ENCODE measurements at regions not wholly inside any gene's neighbourhood (a gene's known extent, or its start where the extent isn't known, plus 50 kb on each side); places are given as distances from the start of the nearest gene placed in this dataset.
A peak's percentile ranks its signal among the peaks of the same experiment; 100 is the strongest.

DNA sequence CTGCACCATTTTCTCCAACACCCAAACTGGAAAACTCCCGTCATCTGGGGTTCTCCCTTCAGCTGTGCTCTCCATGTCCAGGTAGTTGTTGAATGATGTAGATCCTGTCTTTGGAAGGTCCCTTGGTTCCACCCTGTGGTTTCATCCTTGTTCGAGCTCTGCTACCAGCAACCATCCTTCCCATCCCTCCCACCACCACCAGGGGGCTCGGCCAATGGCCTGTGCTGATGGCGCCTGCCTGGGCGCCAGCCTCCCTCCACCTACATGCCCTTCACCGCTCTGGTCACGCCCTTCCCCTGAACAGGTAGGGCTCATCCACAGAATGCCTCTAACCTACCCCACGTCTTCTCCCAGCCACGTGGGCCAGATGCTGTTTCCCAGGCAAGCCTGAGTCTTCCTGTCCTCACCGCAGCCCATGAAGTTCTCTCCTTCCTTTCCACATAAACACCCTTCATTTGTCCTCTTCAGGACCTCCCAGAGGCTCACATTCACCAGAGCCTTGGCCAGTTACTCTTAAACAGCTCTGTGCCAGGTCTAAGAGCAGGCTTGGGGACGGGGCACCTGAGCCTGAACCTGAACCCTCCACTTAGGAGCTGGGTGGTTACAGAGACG lies 75.1 kb upstream of the DUSP22 start:
- TF ChIP-seq, protein P1, sequence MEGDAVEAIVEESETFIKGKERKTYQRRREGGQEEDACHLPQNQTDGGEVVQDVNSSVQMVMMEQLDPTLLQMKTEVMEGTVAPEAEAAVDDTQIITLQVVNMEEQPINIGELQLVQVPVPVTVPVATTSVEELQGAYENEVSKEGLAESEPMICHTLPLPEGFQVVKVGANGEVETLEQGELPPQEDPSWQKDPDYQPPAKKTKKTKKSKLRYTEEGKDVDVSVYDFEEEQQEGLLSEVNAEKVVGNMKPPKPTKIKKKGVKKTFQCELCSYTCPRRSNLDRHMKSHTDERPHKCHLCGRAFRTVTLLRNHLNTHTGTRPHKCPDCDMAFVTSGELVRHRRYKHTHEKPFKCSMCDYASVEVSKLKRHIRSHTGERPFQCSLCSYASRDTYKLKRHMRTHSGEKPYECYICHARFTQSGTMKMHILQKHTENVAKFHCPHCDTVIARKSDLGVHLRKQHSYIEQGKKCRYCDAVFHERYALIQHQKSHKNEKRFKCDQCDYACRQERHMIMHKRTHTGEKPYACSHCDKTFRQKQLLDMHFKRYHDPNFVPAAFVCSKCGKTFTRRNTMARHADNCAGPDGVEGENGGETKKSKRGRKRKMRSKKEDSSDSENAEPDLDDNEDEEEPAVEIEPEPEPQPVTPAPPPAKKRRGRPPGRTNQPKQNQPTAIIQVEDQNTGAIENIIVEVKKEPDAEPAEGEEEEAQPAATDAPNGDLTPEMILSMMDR (conservative IDR thresholded peaks at IDR 0.05; ENCODE audit: low read depth, low read length), result peak; percentile 68
- TF ChIP-seq EZH2 (IDR thresholded peaks at IDR 0.05; ENCODE audit: borderline replicate concordance, low read depth, low read length, poor library complexity, severe bottlenecking), result no peak

All from A673 (cell line).